SJCRH30 (cell line): ENCODE measurements at regions not wholly inside any gene's neighbourhood (a gene's known extent, or its start where the extent isn't known, plus 50 kb on each side); places are given as distances from the start of the nearest gene placed in this dataset.
"Not testable (repeated sequence)": the region's sequence is repeated elsewhere in the genome, so short reads cannot be mapped to it uniquely, and the experiment has no call there.

Experiments used
- DNase-seq, 2 experiments: peaks; one replicate each; pipeline ENCODE4 v3.0.0-alpha.2; 2015 to 2020
- H3K27ac ChIP-seq: fragments of 250-450 bp; sonication (Bioruptor Pico); 2 replicates; pipeline ENCODE4 v1.5.1; 2020; ENCODE audit warnings: mild to moderate bottlenecking, moderate library complexity
- H3K27me3 ChIP-seq: fragments of 250-450 bp; sonication (Bioruptor Pico); 2 replicates; pipeline ENCODE4 v1.5.1; 2020; ENCODE audit warnings: mild to moderate bottlenecking, moderate library complexity
- H3K36me3 ChIP-seq: fragments of 250-450 bp; sonication (Bioruptor Pico); 2 replicates; pipeline ENCODE4 v1.5.1; 2020; ENCODE audit warnings: mild to moderate bottlenecking, moderate library complexity
- H3K4me1 ChIP-seq: fragments of 250-450 bp; sonication (Bioruptor Pico); 2 replicates; pipeline ENCODE4 v1.5.1; 2020; ENCODE audit warnings: mild to moderate bottlenecking, moderate library complexity
- H3K4me3 ChIP-seq: fragments of 250-450 bp; sonication (Bioruptor Pico); 2 replicates; pipeline ENCODE4 v1.5.1; 2020; ENCODE audit warnings: mild to moderate bottlenecking, moderate library complexity
- H3K9me3 ChIP-seq: fragments of 250-450 bp; sonication (Bioruptor Pico); replicated peaks from 2 replicates; pipeline ENCODE4 v1.5.1; 2020; ENCODE audit warnings: mild to moderate bottlenecking, moderate library complexity

DNA sequence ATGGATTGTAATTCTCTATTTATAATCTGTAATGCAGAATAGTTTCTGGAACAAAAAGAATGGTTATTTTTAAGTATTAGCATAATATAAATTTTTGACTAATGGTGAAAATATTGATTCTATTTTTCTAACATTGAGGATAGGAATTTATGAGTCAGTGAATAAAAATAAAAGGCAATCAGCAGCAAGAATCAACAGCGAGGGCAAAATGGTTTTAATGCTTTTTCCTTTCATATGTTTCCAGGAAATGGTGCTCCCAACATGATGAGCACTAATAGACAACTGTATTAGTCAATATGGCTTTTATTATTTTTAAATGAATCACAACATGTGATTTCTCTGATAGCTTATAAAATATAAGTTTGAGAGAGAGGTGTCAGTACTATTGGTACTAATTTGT, 90.7 kb upstream of the TFPI start:
- no peaks in the 10 kb centered on the region for H3K4me1 ChIP-seq
- H3K4me3 ChIP-seq: no peak overlapping the region
- no peaks in the 10 kb centered on the region for H3K36me3 ChIP-seq
- no peak overlapping the region for H3K27ac ChIP-seq
- no peaks in the 10 kb centered on the region for H3K27me3 ChIP-seq
- no peak for DNase-seq
- H3K9me3 ChIP-seq: no peaks in the 10 kb centered on the region

DNA sequence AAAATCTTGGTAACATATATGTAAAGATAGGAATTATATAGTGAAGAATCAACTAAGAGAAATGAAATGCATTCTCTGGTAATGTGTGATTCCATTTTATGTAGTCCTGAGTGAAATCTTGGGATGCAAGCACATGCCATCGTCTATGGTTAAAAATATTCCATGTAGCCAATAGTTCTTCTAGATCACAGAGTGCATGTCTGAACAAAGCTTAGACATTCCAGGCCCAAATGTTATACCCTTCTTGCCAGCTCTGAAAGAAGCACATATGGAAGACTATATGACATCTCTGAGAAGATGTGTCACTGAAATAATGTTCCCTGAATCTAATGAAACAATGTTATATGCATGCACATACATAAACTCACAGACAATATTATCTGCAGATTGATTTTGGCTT, 92.3 kb upstream of the TFPI start:
- no peaks in the 10 kb centered on the region for H3K9me3 ChIP-seq

DNA sequence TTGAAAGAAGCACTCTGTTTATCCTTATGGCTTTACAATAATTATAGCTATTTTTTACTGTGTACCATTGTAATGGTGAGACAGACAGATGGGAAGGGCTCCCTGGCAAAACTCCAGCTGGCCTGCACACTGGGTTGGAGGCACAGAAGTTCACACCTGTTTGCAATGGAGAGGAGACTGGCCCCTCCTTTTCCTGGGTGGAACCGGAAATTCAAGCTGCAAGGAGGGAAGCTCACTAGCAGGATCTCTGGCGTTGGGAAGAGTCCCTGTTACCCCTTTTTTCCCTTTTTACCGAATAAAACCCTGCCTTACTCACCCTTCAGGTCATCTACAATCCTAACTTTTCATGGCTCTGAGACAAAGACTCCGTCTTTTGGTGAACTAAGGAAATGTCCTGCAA, 100.3 kb upstream of the TFPI start:
- Histone ChIP-seq H3K9me3 (no peaks in the 10 kb centered on the region), H3K27ac (peak overlapping the region; percentile 72), H3K4me3 (peak overlapping the region; percentile 60), H3K36me3 (no peaks in the 10 kb centered on the region), H3K27me3 (no peaks in the 10 kb centered on the region), H3K4me1 (peaks cover 4% of the 10 kb centered on the region)
- peak; percentile 96 to 97 for DNase-seq

More for the DNA sequence above, 92.3 kb upstream of the TFPI start:
- DNase-seq: no peak
- no peak overlapping the region for H3K27ac ChIP-seq
- no peaks in the 10 kb centered on the region for H3K36me3 ChIP-seq
- H3K4me1 ChIP-seq: no peaks in the 10 kb centered on the region
- no peaks in the 10 kb centered on the region for H3K27me3 ChIP-seq
- no peak overlapping the region for H3K4me3 ChIP-seq

DNA sequence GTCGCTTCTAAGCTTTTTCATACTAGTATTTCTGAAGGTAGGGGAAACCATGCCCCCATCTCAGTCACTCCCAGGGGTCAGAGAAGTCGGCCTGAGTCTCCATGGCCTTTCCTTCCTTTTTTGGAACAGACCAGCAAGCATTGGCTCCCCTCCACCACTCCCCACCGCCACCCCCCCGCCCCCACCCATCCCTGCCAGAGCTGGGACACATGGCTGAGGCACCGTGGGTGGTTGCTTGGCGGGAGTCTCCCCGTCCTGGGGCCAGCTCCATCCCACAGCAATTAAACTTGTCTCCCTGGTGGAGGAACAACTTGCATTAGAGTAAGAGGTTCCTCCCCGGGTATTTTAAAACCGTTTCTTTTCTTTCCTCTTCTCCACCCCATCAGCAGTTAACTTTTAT, 100.8 kb upstream of the TFPI start:
- Histone ChIP-seq H3K9me3 (no peaks in the 10 kb centered on the region), H3K27ac (peak overlapping the region; percentile 72), H3K4me1 (peaks cover 4% of the 10 kb centered on the region), H3K4me3 (peak overlapping the region; percentile 60), H3K27me3 (no peaks in the 10 kb centered on the region), H3K36me3 (no peaks in the 10 kb centered on the region)
- DNase-seq: peak; percentile 54

DNA sequence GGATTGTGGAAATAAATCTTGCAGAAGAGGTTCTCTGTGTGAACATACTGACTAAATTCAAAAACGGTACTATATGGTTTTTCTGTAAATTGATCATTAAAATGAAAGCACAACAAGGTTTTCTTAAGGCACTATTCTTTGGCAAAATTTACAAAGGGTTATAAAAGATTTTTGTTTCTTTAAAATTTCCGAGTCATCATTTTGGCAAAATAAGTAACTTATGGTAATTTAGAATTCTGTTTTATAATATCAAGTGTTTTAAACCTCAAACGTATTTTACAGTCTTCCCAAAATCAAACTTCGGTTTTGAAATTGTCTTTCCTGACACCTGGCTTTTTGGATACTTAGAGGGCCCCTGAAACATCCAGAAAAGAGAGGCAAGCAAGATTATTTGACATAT, 101.9 kb upstream of the TFPI start:
- H3K36me3 ChIP-seq: no peaks in the 10 kb centered on the region
- no peaks in the 10 kb centered on the region for H3K9me3 ChIP-seq
- H3K4me1 ChIP-seq: peaks cover 4% of the 10 kb centered on the region
- H3K4me3 ChIP-seq: no peak overlapping the region
- no peak overlapping the region for H3K27ac ChIP-seq
- H3K27me3 ChIP-seq: no peaks in the 10 kb centered on the region
- no peak for DNase-seq

DNA sequence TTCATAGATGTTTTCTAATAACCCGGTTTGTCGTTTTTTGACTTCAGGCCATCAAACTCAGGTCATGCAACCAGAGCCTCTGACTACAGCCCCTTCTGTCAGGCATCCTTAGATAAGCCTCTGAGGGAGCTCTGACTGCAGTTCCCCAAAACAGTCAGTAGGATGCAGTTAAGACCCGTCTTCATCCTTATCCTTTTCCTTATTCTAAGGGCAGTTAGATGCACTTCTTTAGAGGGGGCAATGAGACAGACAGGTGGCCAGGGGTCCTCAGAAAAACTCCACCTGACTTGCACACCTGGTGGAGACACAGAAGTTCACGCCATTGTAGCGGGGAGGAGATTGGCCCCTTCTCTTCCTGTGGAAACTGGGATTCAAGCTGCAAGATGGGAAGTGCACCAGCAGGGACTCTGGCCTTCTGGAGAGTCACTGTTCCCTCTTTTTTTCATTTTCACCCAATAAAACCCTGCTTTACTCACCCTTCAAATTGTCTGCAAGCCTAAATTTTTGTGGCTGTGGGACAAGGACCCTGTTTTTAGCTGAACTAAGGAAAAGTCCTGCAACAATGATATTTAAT, 104.8 kb upstream of the TFPI start:
- Histone ChIP-seq H3K9me3 (no peaks in the 10 kb centered on the region), H3K4me3 (no peak overlapping the region), H3K27me3 (no peaks in the 10 kb centered on the region), H3K4me1 (peaks cover 4% of the 10 kb centered on the region), H3K27ac (no peak overlapping the region), H3K36me3 (no peaks in the 10 kb centered on the region)
- peak in 1 of 2 experiments; percentile 57 for DNase-seq

DNA sequence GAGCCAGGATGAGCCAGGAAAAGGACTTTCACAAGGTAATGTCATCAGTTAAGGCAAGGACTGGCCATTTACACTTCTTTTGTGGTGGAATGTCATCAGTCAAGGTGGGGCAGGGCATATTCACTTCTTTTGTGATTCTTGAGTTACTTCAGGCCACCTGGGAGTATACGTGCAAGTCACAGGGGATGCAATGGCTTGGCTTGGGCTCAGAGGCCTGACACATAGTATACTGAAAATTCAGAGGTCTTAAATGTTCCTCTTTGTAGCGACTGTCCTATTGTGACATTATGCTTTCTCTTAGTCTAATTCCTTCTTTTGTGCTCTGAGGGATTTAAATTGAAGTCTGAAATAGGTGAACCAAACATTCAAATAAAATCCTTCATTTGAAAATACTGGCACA, 121.8 kb upstream of the TFPI start:
- H3K9me3 ChIP-seq, DNase-seq, H3K27me3 ChIP-seq, H3K27ac ChIP-seq, H3K4me3 ChIP-seq, H3K4me1 ChIP-seq, H3K36me3 ChIP-seq: not testable (repeated sequence)

DNA sequence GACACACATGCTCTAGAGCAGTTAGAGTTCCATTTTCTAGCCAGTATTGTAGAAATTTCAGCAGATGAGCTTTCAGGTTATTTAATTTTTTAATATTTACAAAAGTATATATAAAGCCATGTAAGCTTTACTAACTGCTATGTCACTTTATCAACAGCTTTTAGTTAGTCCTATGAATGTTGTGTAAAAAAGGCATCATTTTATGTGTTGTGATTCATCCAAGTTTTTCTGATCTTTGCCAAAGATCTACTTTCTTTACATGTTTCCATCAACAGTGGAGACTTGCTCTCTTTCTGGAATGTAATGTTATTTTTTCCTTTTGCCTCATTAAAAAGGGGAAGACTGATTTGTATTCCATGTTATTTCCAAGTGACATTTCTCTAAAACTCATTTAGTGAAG, 125.2 kb upstream of the TFPI start:
- H3K27ac ChIP-seq: no peak overlapping the region
- no peak for DNase-seq

DNA sequence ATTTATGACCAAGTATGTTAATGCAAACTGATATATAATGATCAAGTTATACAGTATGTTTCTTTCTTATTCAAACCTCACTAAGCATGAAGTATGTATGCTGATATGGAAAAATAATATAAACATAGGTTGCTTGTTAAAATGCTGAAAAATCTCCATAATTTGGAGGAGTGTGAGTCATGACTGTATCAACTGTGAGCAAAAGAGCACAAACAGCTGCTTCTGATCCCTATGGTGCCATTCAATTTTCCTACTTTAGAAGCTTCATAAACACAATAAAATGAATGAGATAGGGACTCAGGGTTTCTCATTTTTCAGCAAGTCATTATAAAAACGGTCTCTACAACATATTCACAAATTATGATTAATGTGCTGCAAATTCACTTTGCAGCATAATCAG, 129.9 kb upstream of the TFPI start:
- Histone ChIP-seq H3K4me3 (no peak overlapping the region), H3K9me3 (no peaks in the 10 kb centered on the region), H3K36me3 (no peaks in the 10 kb centered on the region), H3K27ac (peak overlapping the region; percentile 21; the same call in 1 of the 2 replicates), H3K27me3 (no peaks in the 10 kb centered on the region), H3K4me1 (peaks cover 15% of the 10 kb centered on the region)
- DNase-seq: peak in 1 of 2 experiments; percentile 66

More for the DNA sequence above, 125.2 kb upstream of the TFPI start:
- Histone ChIP-seq H3K4me1 (peaks cover 11% of the 10 kb centered on the region), H3K9me3 (no peaks in the 10 kb centered on the region), H3K36me3 (no peaks in the 10 kb centered on the region), H3K4me3 (no peak overlapping the region), H3K27me3 (no peaks in the 10 kb centered on the region)

DNA sequence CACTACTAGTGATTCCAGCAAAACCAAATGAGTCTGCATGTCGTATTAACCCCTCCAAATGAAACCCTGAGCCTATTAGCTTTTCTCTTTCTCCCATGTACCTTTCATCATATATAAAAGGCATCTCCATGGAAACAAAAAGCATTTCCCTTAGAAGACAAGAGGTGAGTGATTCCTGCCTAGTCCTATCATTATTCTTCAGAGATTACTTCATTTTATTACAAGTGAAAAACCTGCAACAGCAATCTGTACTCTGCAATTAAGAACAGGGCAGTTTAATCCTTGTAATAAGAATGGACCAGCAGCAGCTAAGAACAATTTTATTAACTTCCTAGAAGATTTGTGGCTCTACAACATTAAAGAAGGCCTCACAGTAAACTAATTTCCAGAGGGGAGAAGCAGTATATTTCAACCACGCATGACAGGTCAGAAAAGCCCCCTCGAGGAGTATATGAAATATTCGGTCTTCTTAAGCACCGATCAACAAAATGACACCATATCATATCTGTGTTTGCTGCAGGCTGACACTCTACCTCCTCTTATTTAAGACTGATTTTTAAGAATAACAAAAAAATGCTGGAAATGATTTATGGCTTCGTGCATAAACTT, 132.3 kb upstream of the TFPI start:
- H3K9me3 ChIP-seq: no peaks in the 10 kb centered on the region
- H3K4me3 ChIP-seq: no peak overlapping the region
- peaks cover 18% of the 10 kb centered on the region for H3K4me1 ChIP-seq
- no peaks in the 10 kb centered on the region for H3K27me3 ChIP-seq
- H3K27ac ChIP-seq: no peak overlapping the region
- no peak for DNase-seq
- H3K36me3 ChIP-seq: no peaks in the 10 kb centered on the region

DNA sequence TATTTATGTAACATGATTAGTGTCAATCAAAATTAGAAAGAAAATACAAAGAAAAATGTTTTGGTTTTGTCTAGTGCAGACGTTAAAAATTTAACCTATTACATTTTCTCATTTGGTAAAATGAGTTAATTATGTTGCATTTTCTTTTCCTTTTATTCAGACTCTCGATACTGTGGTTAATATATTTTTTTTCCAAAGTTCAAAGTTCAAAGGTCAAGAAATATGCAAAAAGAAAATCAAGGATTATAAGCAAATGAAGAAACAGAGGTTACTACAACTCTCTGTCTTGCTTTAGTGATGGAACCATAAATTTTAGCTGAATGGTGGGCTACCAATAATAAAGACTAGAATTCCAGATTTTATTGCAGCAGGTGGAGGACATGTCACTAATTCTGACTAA, 133.3 kb upstream of the TFPI start:
- no peaks in the 10 kb centered on the region for H3K27me3 ChIP-seq
- peaks cover 18% of the 10 kb centered on the region for H3K4me1 ChIP-seq
- no peak overlapping the region for H3K4me3 ChIP-seq
- no peaks in the 10 kb centered on the region for H3K9me3 ChIP-seq
- no peak for DNase-seq
- no peak overlapping the region for H3K27ac ChIP-seq
- no peaks in the 10 kb centered on the region for H3K36me3 ChIP-seq

DNA sequence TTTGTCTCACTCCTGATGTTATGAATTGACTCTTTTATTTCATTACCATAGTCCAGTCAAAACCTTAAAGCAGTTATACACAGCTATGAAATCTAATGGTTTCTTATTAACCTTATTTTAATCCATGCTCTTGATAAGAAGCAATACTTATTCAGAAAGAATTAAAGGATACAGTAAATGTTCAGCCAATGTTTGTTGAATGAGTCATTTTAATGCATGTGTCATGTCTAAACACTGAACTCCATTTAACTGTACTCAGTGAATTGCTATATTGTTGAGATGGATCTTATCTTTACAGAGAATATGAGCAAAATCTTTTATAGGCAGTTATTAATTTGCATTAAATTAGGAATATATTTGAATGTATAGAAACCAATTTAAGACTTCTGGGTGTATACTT, 135.1 kb upstream of the TFPI start:
- Histone ChIP-seq H3K27ac (no peak overlapping the region), H3K4me3 (no peak overlapping the region), H3K9me3 (no peaks in the 10 kb centered on the region), H3K36me3 (no peaks in the 10 kb centered on the region), H3K27me3 (no peaks in the 10 kb centered on the region), H3K4me1 (peaks cover 8% of the 10 kb centered on the region)
- DNase-seq: no peak

DNA sequence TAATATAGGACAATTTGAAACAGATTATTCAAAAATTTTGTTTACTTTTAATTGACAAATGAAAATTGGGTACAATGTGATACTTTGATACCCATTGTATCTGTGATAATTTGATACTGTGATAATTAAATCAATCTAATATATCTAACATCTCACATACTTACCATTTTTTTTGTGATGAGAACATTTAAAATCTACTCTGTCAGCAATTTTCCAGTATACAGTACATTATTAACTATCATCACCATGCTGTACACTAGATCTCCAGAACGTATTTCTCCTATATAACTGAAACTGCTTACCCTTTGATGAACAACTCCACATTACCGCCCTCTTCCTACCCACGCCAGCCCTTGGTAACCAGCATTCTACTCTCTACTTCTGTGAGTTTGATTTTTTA, 139.7 kb upstream of the TFPI start:
- Histone ChIP-seq H3K9me3 (no peaks in the 10 kb centered on the region), H3K27ac (no peak overlapping the region), H3K27me3 (no peaks in the 10 kb centered on the region), H3K4me1 (0 out of 2 replicates have a peak, but pooled peaks cover 4% of the 10 kb centered on the region), H3K4me3 (no peak overlapping the region), H3K36me3 (no peaks in the 10 kb centered on the region)
- no peak for DNase-seq

DNA sequence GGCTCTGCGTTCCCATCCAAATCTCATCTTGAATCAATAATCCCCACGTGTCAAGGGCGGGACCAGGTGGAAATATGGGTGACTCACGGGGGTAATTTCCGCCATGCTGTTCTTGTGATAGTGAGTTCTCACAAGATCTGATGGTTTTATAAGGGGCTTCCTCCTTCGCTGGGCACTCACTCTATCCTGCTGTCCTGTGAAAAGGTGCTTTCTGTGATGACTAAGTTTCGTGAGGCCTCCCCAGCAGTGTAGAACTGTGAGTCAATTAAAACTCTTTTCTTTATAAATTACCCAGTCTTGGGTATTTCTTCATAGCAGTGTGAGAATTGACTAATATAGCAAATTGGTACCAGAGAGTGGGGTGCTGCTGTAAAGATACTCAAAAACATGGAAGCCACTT, 142.4 kb upstream of the TFPI start:
- H3K9me3 ChIP-seq, H3K4me1 ChIP-seq, DNase-seq, H3K4me3 ChIP-seq, H3K27me3 ChIP-seq, H3K36me3 ChIP-seq, H3K27ac ChIP-seq: not testable (repeated sequence)

DNA sequence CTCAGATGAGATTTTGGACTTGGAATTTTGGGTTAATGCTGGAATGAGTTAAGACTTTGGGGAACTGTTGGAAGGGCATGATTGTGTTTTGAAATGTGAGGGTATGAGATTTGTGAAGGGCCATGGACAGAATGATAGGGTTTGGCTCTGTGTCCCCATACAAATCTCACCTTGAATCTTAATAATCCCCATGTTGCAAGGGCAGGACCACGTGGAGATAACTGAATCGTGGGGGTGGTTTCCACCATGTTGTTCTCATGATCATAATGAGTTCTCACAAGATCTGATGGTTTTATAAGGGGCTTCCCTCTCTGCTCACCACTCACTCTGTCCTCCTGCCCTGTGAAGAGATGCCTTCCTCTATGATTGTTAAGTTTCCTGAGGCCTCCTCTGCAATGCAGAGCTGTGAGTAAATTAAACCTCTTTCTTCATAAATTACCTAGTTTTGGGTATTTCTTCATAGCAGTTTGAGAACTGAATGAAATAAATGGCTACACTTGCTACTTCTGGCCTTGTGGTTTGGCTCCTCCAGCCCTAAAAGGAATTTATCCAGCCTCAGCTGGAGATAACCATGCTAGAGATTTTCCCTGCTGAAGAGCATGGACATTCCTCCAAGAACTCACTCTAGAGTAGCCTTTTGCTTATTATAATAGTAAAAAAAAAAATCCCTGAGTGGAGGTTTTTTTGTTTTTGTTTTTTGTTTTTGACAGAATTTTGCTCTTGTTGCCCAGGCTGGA, 144.3 kb upstream of the TFPI start:
- H3K9me3 ChIP-seq: no peaks in the 10 kb centered on the region
- H3K27me3 ChIP-seq: no peaks in the 10 kb centered on the region
- no peak for DNase-seq
- H3K27ac ChIP-seq: no peak overlapping the region
- no peak overlapping the region for H3K4me3 ChIP-seq
- no peaks in the 10 kb centered on the region for H3K36me3 ChIP-seq
- H3K4me1 ChIP-seq: no peaks in the 10 kb centered on the region

DNA sequence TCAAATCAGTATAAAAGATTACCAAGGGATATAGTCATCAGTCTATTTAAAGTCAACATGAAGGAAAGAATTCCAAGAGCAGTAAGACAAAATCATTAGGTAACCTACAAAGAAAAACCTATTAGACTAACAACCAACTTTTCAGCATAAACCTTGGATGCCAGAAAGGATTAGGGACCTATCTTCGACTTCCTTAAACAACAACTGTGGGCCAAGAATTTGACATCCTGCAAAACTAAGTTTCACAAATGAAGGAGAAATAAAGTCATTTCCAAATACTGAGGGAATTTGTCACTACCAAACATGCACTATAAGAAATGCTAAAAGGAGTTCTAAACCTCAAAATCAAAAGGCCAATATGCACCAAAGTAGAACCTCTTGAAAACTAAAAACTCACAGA, 147.9 kb upstream of the TFPI start:
- Histone ChIP-seq H3K36me3 (no peaks in the 10 kb centered on the region), H3K4me3 (no peak overlapping the region), H3K27ac (no peak overlapping the region), H3K27me3 (no peaks in the 10 kb centered on the region), H3K4me1 (no peaks in the 10 kb centered on the region), H3K9me3 (no peaks in the 10 kb centered on the region)
- no peak for DNase-seq
